ENCODE measurements at regions not wholly inside any gene's neighbourhood (a gene's known extent, or its start where the extent isn't known, plus 50 kb on each side); places are given as distances from the start of the nearest gene placed in this dataset.

- DNase-seq (no peak), ATAC-seq (ENCODE audit: low read depth) (no peak)
- POLR2A ChIA-PET = no interaction called here
Measured at GRCh38 chr4:24686866-24687692, 102.7 kb upstream of the DHX15 start.

GRCh38 chr4:24688453-24688852 is 104.1 kb upstream of the DHX15 start:
- Mint-ChIP-seq H3K4me1 (no peaks in the 10 kb centered on the region), H3K9me3 (peaks cover 4% of the 10 kb centered on the region), H3K27ac (no peak overlapping the region), H3K4me3 (no peak overlapping the region), H3K36me3 (ENCODE audit: low read depth) (no peaks in the 10 kb centered on the region), H3K27me3 (no peaks in the 10 kb centered on the region)
- ChIA-PET POLR2A (no interaction called here), CTCF (no interaction called here)
- DNase-seq (no peak), ATAC-seq (ENCODE audit: low read depth) (no peak)
- TF ChIP-seq CTCF (IDR thresholded peaks at IDR 0.05) = no peak
- intact Hi-C loops (cut with micrococcal nuclease) = no loop called here

More at GRCh38 chr4:24686866-24687692, 102.7 kb upstream of the DHX15 start:
- Mint-ChIP-seq H3K36me3 (ENCODE audit: low read depth) (no peaks in the 10 kb centered on the region), H3K27me3 (peaks cover 1% of the 10 kb centered on the region), H3K4me1 (no peaks in the 10 kb centered on the region), H3K27ac (no peak overlapping the region), H3K4me3 (no peak overlapping the region), H3K9me3 (no peaks in the 10 kb centered on the region)
- intact Hi-C loops (cut with micrococcal nuclease) = loop anchor here (2.0 kb wide), 1 partner anchor 198 kb away; no protein-coding TSS in a partner anchor
- no peak for TF ChIP-seq CTCF (IDR thresholded peaks at IDR 0.05)
- CTCF ChIA-PET = no interaction called here

GRCh38 chr4:24689212-24689611 is 104.9 kb upstream of the DHX15 start:
- TF ChIP-seq CTCF (IDR thresholded peaks at IDR 0.05) = no peak
- Mint-ChIP-seq H3K4me1 (no peaks in the 10 kb centered on the region), H3K4me3 (no peak overlapping the region), H3K9me3 (peaks cover 7% of the 10 kb centered on the region), H3K36me3 (ENCODE audit: low read depth) (no peaks in the 10 kb centered on the region), H3K27ac (no peak overlapping the region), H3K27me3 (no peaks in the 10 kb centered on the region)
- POLR2A ChIA-PET = no interaction called here
- intact Hi-C loops (cut with micrococcal nuclease) = no loop called here
- no peak for DNase-seq
- no peak for ATAC-seq (ENCODE audit: low read depth)
- CTCF ChIA-PET = no interaction called here

- ATAC-seq (ENCODE audit: low read depth) = no peak
Measured at GRCh38 chr4:24690436-24690835, 104.9 kb upstream of the SOD3 start.

GRCh38 chr4:24693636-24694035 is 101.7 kb upstream of the SOD3 start:
- intact Hi-C loops (cut with micrococcal nuclease) = no loop called here
- H3K9me3 Mint-ChIP-seq = peaks cover 7% of the 10 kb centered on the region
- no peak for TF ChIP-seq CTCF (IDR thresholded peaks at IDR 0.05)
- ChIA-PET POLR2A (no interaction called here), CTCF (no interaction called here)
- H3K4me1 Mint-ChIP-seq = no peaks in the 10 kb centered on the region
- H3K27me3 Mint-ChIP-seq = no peaks in the 10 kb centered on the region
- DNase-seq = no peak
- no peak overlapping the region for H3K4me3 Mint-ChIP-seq
- no peak for ATAC-seq (ENCODE audit: low read depth)
- H3K27ac Mint-ChIP-seq = no peak overlapping the region
- no peaks in the 10 kb centered on the region for H3K36me3 Mint-ChIP-seq (ENCODE audit: low read depth)

More at GRCh38 chr4:24690436-24690835, 104.9 kb upstream of the SOD3 start:
- Mint-ChIP-seq H3K27ac (no peak overlapping the region), H3K36me3 (ENCODE audit: low read depth) (no peaks in the 10 kb centered on the region), H3K4me3 (no peak overlapping the region), H3K27me3 (no peaks in the 10 kb centered on the region), H3K9me3 (peaks cover 7% of the 10 kb centered on the region), H3K4me1 (no peaks in the 10 kb centered on the region)
- CTCF ChIA-PET = no interaction called here
- no peak for TF ChIP-seq CTCF (IDR thresholded peaks at IDR 0.05)
- intact Hi-C loops (cut with micrococcal nuclease) = no loop called here
- no peak for DNase-seq
- POLR2A ChIA-PET = no interaction called here

Measured in activated B cell treated with CpG ODN at 0.5 μM for 24 hours (primary cell).